Mesothelial cell of epicardium (in vitro differentiated cells): ENCODE measurements at regions not wholly inside any gene's neighbourhood (a gene's known extent, or its start where the extent isn't known, plus 50 kb on each side); places are given as distances from the start of the nearest gene placed in this dataset.
"Not testable (repeated sequence)": the region's sequence is repeated elsewhere in the genome, so short reads cannot be mapped to it uniquely, and the experiment has no call there.

Experiments
- DNase-seq, 2 experiments: peaks; one replicate each; pipeline ENCODE4 v3.0.0; 2021; ENCODE audit warnings: low spot score in 2 of 2; ENCODE audit not compliant: unreplicated experiment in 2 of 2
- H3K27ac Mint-ChIP-seq: 2 replicates; pipeline ENCODE4 v1.8.0; 2021; ENCODE audit warnings: mixed read lengths
- H3K27me3 Mint-ChIP-seq: 2 replicates; pipeline ENCODE4 v1.8.0; 2021; ENCODE audit warnings: low read depth, mixed read lengths
- H3K36me3 Mint-ChIP-seq: 2 replicates; pipeline ENCODE4 v1.8.0; 2021; ENCODE audit warnings: mixed read lengths
- H3K4me1 Mint-ChIP-seq: 2 replicates; pipeline ENCODE4 v1.8.0; 2021; ENCODE audit warnings: mixed read lengths
- H3K4me3 Mint-ChIP-seq: 2 replicates; pipeline ENCODE4 v1.8.0; 2021; ENCODE audit warnings: mild to moderate bottlenecking, moderate library complexity, mixed read lengths
- H3K9me3 Mint-ChIP-seq: 2 replicates; pipeline ENCODE4 v1.8.0; 2021; ENCODE audit warnings: mixed read lengths
- TF ChIP-seq, protein P1 (sequence below): fragments of 200-600 bp; sonication (generic); IDR thresholded peaks from one replicate; pipeline ENCODE4 v1.5.0; 2021; ENCODE audit warnings: antibody characterized with exemption; ENCODE audit not compliant: unreplicated experiment

DNA sequence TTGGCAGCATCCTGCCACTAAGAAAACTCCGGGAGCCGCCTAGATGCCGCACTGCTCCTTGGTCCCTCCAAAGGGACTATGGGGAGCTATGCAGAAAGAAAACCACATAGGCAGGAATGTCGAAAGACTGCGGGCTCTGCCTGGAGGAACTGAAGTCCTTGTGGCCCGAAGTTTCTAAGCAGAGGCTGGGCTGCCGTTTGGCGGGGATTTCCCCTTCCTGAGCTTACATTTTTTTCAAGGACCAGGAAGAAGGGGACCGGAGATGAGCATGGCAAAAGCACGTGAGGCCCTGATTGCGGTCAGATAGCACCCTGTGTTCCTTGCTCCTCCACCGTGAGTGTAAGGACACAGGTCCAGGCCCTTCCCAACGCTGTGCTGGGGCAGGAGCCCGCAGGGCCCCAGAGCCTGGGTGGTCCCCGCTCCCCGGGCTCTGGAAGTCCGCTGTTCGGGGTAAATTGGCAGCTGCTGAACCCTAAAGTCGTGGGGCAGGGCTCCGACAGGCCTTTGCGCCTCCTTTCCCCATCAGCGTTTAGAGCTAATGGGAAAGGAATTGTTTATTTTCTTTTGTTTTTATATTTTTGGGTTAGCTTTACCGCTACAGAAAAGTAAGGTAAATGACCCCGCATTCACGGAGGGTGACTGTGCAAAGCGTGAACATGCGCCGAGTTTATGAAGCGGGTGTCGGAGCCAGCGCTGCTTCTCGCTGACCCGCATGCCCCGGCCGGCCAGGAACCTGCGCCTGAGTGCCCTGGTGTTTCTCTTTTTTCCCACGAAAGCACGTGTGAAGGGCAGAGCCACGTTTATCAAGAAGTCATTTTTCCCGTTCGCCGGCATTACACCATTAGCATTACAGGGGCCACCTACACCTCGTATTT lies 356.5 kb upstream of the ZNF32 start:
- no peak for DNase-seq
- Mint-ChIP-seq H3K9me3 (no peaks in the 10 kb centered on the region), H3K36me3 (no peaks in the 10 kb centered on the region), H3K4me1 (peaks cover 6% of the 10 kb centered on the region), H3K27ac (no peak overlapping the region), H3K4me3 (no peak overlapping the region), H3K27me3 (peaks cover 5% of the 10 kb centered on the region)
- TF ChIP-seq, protein P1, sequence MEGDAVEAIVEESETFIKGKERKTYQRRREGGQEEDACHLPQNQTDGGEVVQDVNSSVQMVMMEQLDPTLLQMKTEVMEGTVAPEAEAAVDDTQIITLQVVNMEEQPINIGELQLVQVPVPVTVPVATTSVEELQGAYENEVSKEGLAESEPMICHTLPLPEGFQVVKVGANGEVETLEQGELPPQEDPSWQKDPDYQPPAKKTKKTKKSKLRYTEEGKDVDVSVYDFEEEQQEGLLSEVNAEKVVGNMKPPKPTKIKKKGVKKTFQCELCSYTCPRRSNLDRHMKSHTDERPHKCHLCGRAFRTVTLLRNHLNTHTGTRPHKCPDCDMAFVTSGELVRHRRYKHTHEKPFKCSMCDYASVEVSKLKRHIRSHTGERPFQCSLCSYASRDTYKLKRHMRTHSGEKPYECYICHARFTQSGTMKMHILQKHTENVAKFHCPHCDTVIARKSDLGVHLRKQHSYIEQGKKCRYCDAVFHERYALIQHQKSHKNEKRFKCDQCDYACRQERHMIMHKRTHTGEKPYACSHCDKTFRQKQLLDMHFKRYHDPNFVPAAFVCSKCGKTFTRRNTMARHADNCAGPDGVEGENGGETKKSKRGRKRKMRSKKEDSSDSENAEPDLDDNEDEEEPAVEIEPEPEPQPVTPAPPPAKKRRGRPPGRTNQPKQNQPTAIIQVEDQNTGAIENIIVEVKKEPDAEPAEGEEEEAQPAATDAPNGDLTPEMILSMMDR: no peak

DNA sequence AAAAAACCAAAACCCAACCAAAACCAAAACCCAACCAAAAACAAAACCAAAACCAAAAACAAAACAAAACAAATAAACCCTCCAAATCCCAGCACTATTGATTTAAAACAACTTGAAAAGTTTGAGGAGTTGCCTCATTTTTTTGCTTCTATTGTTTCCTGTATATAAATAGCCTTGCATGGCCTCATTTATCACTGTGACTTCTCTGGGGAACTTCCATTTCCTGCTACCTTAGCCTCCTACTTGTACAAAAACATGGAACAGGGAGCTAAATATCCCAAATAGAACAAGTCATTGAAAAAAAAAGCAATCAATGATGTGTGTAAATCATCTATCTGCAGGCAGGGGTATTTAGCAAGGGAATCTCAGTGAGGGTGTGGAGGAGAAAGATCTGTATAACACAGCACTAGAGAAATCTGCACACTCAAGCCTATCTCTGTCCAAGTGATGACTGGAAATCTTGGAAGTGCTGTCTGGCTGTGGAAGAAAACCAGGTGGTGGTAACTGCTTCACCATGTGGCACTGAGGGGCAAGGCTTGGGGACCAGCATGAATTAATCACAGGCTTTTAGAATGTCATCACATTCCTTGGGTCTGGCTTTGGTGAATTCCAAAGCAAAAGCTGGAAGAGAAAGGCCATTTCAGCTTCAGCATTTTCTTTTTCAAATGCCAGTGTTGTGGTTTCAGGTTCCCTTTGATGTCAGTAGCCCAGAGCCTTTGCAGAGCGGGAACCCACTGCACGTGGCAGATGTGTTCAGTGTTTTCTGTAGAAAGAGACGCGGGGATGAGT lies 349.5 kb upstream of the ZNF32 start:
- TF ChIP-seq, protein P1: no peak

DNA sequence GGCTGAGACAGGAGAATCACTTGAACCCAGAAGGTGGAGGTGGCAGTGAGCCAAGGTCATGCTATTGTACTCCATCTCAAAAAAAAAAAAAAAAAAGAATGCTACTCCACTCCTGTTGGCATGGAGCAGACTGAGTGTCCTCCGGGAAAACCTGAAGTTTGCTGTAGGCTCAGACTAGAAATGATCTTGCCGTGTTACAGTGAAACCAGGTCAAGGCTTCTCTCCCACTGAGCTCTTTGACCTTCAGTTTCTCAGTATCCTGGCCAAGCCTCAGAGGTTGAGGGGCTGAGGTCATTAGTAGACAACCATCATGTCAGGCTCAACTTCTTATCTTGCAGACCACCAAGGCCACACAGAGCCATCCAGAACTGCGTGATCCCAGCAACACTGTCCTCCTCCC lies 348.6 kb upstream of the ZNF32 start:
- Mint-ChIP-seq H3K4me1 (peaks cover 8% of the 10 kb centered on the region), H3K9me3 (peaks cover 18% of the 10 kb centered on the region), H3K4me3 (no peak overlapping the region), H3K36me3 (no peaks in the 10 kb centered on the region), H3K27me3 (no peaks in the 10 kb centered on the region), H3K27ac (no peak overlapping the region)
- no peak for DNase-seq
- TF ChIP-seq, protein P1: no peak

More for the DNA sequence above, 349.5 kb upstream of the ZNF32 start:
- Mint-ChIP-seq H3K9me3 (peaks cover 14% of the 10 kb centered on the region), H3K27me3 (no peaks in the 10 kb centered on the region), H3K4me1 (peaks cover 8% of the 10 kb centered on the region), H3K4me3 (no peak overlapping the region), H3K36me3 (no peaks in the 10 kb centered on the region), H3K27ac (no peak overlapping the region)
- no peak for DNase-seq

GRCh38 chr10:43994539-43994938 lies 345.9 kb upstream of the ZNF32 start:
- H3K4me3 Mint-ChIP-seq: no peak overlapping the region
- peaks cover 40% of the 10 kb centered on the region for H3K9me3 Mint-ChIP-seq
- no peaks in the 10 kb centered on the region for H3K27me3 Mint-ChIP-seq
- H3K27ac Mint-ChIP-seq: no peak overlapping the region
- TF ChIP-seq, protein P1: no peak
- no peaks in the 10 kb centered on the region for H3K36me3 Mint-ChIP-seq
- peaks cover 8% of the 10 kb centered on the region for H3K4me1 Mint-ChIP-seq
- DNase-seq: no peak

DNA sequence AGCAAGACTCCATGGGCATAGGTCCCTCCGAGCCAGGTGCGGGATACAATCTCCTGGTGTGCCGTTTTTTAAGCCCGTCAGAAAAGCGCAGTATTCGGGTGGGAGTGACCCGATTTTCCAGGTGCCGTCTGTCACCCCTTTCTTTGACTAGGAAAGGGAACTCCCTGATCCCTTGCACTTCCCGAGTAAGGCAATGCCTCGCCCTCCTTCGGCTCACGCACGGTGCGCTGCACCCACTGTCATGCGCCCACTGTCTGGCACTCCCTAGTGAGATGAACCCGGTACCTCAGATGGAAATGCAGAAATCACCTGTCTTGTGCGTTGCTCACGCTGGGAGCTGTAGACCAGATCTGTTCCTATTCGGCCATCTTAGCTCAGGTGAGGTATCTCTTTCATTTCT lies 344.1 kb upstream of the ZNF32 start:
- not testable (repeated sequence) for H3K27me3 Mint-ChIP-seq, DNase-seq, H3K4me3 Mint-ChIP-seq, H3K36me3 Mint-ChIP-seq, H3K4me1 Mint-ChIP-seq, H3K27ac Mint-ChIP-seq
- peaks cover 51% of the 10 kb centered on the region for H3K9me3 Mint-ChIP-seq

- TF ChIP-seq, protein P1: no peak
- DNase-seq: no peak
- no peaks in the 10 kb centered on the region for H3K4me1 Mint-ChIP-seq
- no peak overlapping the region for H3K4me3 Mint-ChIP-seq
- H3K36me3 Mint-ChIP-seq: no peaks in the 10 kb centered on the region
- no peak overlapping the region for H3K27ac Mint-ChIP-seq
- H3K9me3 Mint-ChIP-seq: peaks cover 35% of the 10 kb centered on the region
- H3K27me3 Mint-ChIP-seq: peaks cover 4% of the 10 kb centered on the region
These were observed 337.7 kb upstream of the ZNF32 start for GRCh38 chr10:43986374-43986773.
